ENCODE measurements at regions not wholly inside any gene's neighbourhood (a gene's known extent, or its start where the extent isn't known, plus 50 kb on each side); places are given as distances from the start of the nearest gene placed in this dataset.

DNA sequence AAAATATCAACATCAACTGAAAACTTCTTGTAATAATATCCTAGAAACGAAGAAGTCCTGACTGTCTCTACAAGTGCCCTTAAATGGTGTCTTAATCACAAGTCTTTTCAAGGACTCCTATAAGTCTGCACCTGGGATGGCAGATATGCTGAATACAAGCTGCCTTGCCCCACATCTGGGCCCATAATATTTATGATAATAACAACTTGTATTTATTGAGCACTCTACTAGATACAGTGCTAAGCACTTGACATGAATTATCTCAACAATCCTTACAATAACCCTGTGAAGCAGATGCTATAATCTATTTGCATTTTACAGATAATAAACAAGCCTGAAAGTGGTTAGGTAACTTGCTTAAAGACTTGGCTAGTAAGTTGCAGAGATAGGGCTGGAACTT lies 78.0 kb upstream of the ZNF648 start:
- no peak for DNase-seq (ENCODE audit: extremely low spot score, unreplicated experiment)
- TF ChIP-seq, protein P1, sequence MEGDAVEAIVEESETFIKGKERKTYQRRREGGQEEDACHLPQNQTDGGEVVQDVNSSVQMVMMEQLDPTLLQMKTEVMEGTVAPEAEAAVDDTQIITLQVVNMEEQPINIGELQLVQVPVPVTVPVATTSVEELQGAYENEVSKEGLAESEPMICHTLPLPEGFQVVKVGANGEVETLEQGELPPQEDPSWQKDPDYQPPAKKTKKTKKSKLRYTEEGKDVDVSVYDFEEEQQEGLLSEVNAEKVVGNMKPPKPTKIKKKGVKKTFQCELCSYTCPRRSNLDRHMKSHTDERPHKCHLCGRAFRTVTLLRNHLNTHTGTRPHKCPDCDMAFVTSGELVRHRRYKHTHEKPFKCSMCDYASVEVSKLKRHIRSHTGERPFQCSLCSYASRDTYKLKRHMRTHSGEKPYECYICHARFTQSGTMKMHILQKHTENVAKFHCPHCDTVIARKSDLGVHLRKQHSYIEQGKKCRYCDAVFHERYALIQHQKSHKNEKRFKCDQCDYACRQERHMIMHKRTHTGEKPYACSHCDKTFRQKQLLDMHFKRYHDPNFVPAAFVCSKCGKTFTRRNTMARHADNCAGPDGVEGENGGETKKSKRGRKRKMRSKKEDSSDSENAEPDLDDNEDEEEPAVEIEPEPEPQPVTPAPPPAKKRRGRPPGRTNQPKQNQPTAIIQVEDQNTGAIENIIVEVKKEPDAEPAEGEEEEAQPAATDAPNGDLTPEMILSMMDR (conservative IDR thresholded peaks at IDR 0.05): no peak
- H3K9me3 Mint-ChIP-seq: peaks cover 3% of the 10 kb centered on the region
- no peak overlapping the region for H3K4me3 Mint-ChIP-seq
- no peaks in the 10 kb centered on the region for H3K27me3 Mint-ChIP-seq
- H3K27ac Mint-ChIP-seq: no peak overlapping the region
- peaks cover 16% of the 10 kb centered on the region for H3K4me1 Mint-ChIP-seq (ENCODE audit: unreplicated experiment)
- H3K36me3 Mint-ChIP-seq: no peaks in the 10 kb centered on the region

DNA sequence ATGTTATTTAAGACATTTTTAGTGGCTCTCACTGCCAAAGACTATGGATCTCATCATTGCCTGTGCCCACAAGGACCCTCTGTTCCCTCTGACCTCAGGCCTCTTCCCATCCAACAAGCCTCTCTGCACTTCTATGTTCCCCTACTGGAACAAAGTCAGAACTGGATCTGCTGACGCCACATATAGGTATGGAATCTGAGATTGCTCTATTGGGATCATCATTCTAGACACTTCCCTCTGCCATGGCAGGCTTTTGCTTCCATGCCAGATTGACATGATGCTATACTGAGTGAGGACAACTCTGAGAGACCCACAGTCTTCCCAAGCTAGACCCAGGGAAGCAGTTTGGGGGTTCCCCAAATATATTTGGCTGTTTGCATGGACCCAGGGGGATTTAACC lies 76.0 kb upstream of the ZNF648 start:
- Mint-ChIP-seq H3K27me3 (no peaks in the 10 kb centered on the region), H3K36me3 (no peaks in the 10 kb centered on the region), H3K4me3 (no peak overlapping the region), H3K27ac (no peak overlapping the region), H3K4me1 (ENCODE audit: unreplicated experiment) (no peaks in the 10 kb centered on the region), H3K9me3 (peaks cover 10% of the 10 kb centered on the region)
- no peak for DNase-seq (ENCODE audit: extremely low spot score, unreplicated experiment)
- TF ChIP-seq, protein P1 (conservative IDR thresholded peaks at IDR 0.05): no peak

DNA sequence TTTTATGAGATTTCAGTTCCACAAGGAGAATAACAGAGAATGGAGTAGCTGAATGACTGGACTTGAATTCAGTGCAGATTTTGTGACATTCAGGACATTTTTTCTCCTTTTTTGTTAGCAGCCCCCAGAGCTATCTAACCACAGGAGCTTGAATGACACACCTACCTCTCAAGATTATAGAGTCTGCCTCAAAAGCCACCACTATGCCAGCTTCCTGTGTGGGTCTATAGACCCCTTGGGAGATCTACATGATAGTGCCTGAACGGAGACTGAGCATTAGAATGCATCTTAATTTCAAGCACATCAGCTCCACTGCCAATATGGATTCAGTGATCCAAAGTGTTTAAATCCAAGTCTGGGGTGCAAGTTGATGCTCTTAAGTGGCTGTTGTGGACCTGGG lies 74.4 kb upstream of the ZNF648 start:
- Mint-ChIP-seq H3K27me3 (no peaks in the 10 kb centered on the region), H3K4me1 (ENCODE audit: unreplicated experiment) (no peaks in the 10 kb centered on the region), H3K36me3 (no peaks in the 10 kb centered on the region), H3K27ac (no peak overlapping the region), H3K4me3 (no peak overlapping the region), H3K9me3 (peaks cover 10% of the 10 kb centered on the region)
- TF ChIP-seq, protein P1 (conservative IDR thresholded peaks at IDR 0.05): no peak
- DNase-seq (ENCODE audit: extremely low spot score, unreplicated experiment): no peak

DNA sequence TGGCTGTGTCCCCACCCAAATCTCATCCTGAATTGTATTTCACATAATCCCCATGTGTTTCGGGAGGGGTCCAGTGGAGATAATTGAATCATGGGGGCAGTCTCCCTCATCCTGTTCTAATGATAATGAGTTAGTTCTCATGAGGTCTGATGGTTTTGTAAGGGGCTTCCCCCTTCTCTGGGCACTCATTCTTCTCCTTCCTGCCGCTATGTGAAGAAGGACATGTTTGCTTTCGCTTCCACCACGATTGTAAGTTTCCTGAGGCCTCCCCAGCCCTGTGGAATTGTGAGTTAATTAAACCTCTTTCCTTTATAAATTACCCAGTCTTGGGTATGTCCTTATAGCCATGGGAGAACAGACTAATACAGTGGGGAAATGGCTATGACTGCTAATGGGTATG lies 72.7 kb upstream of the ZNF648 start:
- Mint-ChIP-seq H3K4me1 (ENCODE audit: unreplicated experiment) (no peaks in the 10 kb centered on the region), H3K9me3 (peaks cover 10% of the 10 kb centered on the region), H3K36me3 (no peaks in the 10 kb centered on the region), H3K27me3 (no peaks in the 10 kb centered on the region), H3K27ac (no peak overlapping the region), H3K4me3 (no peak overlapping the region)
- no peak for DNase-seq (ENCODE audit: extremely low spot score, unreplicated experiment)
- TF ChIP-seq, protein P1 (conservative IDR thresholded peaks at IDR 0.05): no peak

DNA sequence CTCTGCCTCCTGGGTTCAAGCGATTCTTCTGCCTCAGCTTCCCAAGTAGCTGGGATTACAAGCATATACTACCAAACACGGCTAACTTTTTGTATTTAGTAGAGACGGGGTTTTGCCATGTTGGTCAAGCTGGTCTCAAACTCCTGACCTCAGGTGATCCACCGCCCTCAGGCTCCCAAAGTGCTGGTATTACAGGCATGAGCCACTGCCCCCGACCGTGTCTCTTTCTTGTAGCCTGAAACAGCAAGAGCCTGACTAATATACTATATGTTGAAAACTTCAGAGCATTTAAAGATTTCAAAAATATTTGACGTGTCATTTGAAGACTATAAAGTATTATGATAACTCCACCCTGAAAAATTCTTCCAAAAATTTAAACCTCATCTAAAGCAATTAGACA lies 71.7 kb upstream of the ZNF648 start:
- H3K4me1 Mint-ChIP-seq (ENCODE audit: unreplicated experiment): no peaks in the 10 kb centered on the region

More for the DNA sequence above, 71.7 kb upstream of the ZNF648 start:
- Mint-ChIP-seq H3K9me3 (peaks cover 10% of the 10 kb centered on the region), H3K27ac (no peak overlapping the region), H3K36me3 (no peaks in the 10 kb centered on the region), H3K4me3 (no peak overlapping the region), H3K27me3 (no peaks in the 10 kb centered on the region)
- DNase-seq (ENCODE audit: extremely low spot score, unreplicated experiment): no peak
- TF ChIP-seq, protein P1 (conservative IDR thresholded peaks at IDR 0.05): no peak
